ENCODE measurements at regions not wholly inside any gene's neighbourhood (a gene's known extent, or its start where the extent isn't known, plus 50 kb on each side); places are given as distances from the start of the nearest gene placed in this dataset.

GRCh38 chr7:152910545-152911225 lies 151.1 kb downstream of the ACTR3B start:
- no peaks in the 10 kb centered on the region for H3K27me3 ChIP-seq (ENCODE audit: low read depth, low read length)
- no peak overlapping the region for H2AFZ ChIP-seq (ENCODE audit: low read depth, low read length)
- H3K4me1 ChIP-seq (ENCODE audit: low read length) = no peaks in the 10 kb centered on the region
- no peaks in the 10 kb centered on the region for H3K36me3 ChIP-seq (replicated peaks; ENCODE audit: low read depth, low read length)
- no peak overlapping the region for H3K9ac ChIP-seq (ENCODE audit: low read length)
- no peaks in the 10 kb centered on the region for H4K20me1 ChIP-seq (ENCODE audit: insufficient read depth, low read length)
- no peaks in the 10 kb centered on the region for H3K79me2 ChIP-seq (ENCODE audit: low read length)
- no peak overlapping the region for H3K27ac ChIP-seq (ENCODE audit: low read length)
- H3K4me2 ChIP-seq (ENCODE audit: low read length) = no peak overlapping the region
- H3K4me3 ChIP-seq (ENCODE audit: low read length) = no peak overlapping the region
- TF ChIP-seq CTCF (IDR thresholded peaks at IDR 0.05; ENCODE audit: low read depth, low read length) (no peak), EZH2phosphoT487 (IDR thresholded peaks at IDR 0.05; ENCODE audit: low read depth) (no peak)
- no peaks in the 10 kb centered on the region for H3K9me3 ChIP-seq (ENCODE audit: insufficient read depth, low read length)

DNA sequence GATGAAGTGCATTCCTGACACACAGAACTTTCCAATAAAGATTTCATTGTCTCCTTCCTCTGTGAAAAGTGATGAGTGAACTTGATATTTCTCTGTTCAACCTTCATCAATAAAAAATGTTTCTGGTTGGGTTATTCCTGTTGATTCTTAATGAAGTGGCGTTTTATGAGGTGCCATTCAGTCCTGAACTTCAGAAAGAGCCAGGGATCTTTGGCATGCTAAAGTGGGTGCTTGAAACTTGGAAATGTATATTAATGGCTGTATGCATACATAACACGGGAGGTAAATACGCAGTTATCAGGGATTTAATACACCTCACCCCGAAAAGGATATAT lies 151.6 kb downstream of the ACTR3B start:
- no peak overlapping the region for H3K27ac ChIP-seq (ENCODE audit: low read length)
- TF ChIP-seq CTCF (IDR thresholded peaks at IDR 0.05; ENCODE audit: low read depth, low read length) = no peak
- TF ChIP-seq EZH2phosphoT487 (IDR thresholded peaks at IDR 0.05; ENCODE audit: low read depth) = no peak
- H3K4me1 ChIP-seq (ENCODE audit: low read length) = no peaks in the 10 kb centered on the region
- no peak overlapping the region for H3K4me2 ChIP-seq (ENCODE audit: low read length)
- no peaks in the 10 kb centered on the region for H3K9me3 ChIP-seq (ENCODE audit: insufficient read depth, low read length)
- H3K27me3 ChIP-seq (ENCODE audit: low read depth, low read length) = no peaks in the 10 kb centered on the region
- no peak overlapping the region for H3K4me3 ChIP-seq (ENCODE audit: low read length)
- H3K9ac ChIP-seq (ENCODE audit: low read length) = no peak overlapping the region
- no peaks in the 10 kb centered on the region for H4K20me1 ChIP-seq (ENCODE audit: insufficient read depth, low read length)
- H3K36me3 ChIP-seq (replicated peaks; ENCODE audit: low read depth, low read length) = no peaks in the 10 kb centered on the region
- H3K79me2 ChIP-seq (ENCODE audit: low read length) = no peaks in the 10 kb centered on the region
- H2AFZ ChIP-seq (ENCODE audit: low read depth, low read length) = no peak overlapping the region

- Histone ChIP-seq H3K27me3 (ENCODE audit: low read depth, low read length) (no peaks in the 10 kb centered on the region), H3K79me2 (ENCODE audit: low read length) (no peaks in the 10 kb centered on the region), H3K9ac (ENCODE audit: low read length) (no peak overlapping the region), H3K4me1 (ENCODE audit: low read length) (no peaks in the 10 kb centered on the region), H3K4me3 (ENCODE audit: low read length) (no peak overlapping the region), H3K36me3 (replicated peaks; ENCODE audit: low read depth, low read length) (no peaks in the 10 kb centered on the region), H3K27ac (ENCODE audit: low read length) (no peak overlapping the region), H4K20me1 (ENCODE audit: insufficient read depth, low read length) (no peaks in the 10 kb centered on the region), H3K4me2 (ENCODE audit: low read length) (no peak overlapping the region), H2AFZ (ENCODE audit: low read depth, low read length) (no peak overlapping the region), H3K9me3 (ENCODE audit: insufficient read depth, low read length) (no peaks in the 10 kb centered on the region)
- TF ChIP-seq EZH2phosphoT487 (IDR thresholded peaks at IDR 0.05; ENCODE audit: low read depth) (no peak), CTCF (IDR thresholded peaks at IDR 0.05; ENCODE audit: low read depth, low read length) (no peak)
Measured at GRCh38 chr7:152911922-152912321, 152.4 kb downstream of the ACTR3B start.

- Histone ChIP-seq H3K27me3 (ENCODE audit: low read depth, low read length) (no peaks in the 10 kb centered on the region), H3K36me3 (replicated peaks; ENCODE audit: low read depth, low read length) (no peaks in the 10 kb centered on the region), H3K4me2 (ENCODE audit: low read length) (no peak overlapping the region), H3K9me3 (ENCODE audit: insufficient read depth, low read length) (no peaks in the 10 kb centered on the region), H3K9ac (ENCODE audit: low read length) (no peak overlapping the region), H3K79me2 (ENCODE audit: low read length) (no peaks in the 10 kb centered on the region), H4K20me1 (ENCODE audit: insufficient read depth, low read length) (no peaks in the 10 kb centered on the region), H3K4me1 (ENCODE audit: low read length) (no peaks in the 10 kb centered on the region), H2AFZ (ENCODE audit: low read depth, low read length) (no peak overlapping the region), H3K4me3 (ENCODE audit: low read length) (no peak overlapping the region), H3K27ac (ENCODE audit: low read length) (no peak overlapping the region)
- TF ChIP-seq EZH2phosphoT487 (IDR thresholded peaks at IDR 0.05; ENCODE audit: low read depth) = no peak
- no peak for TF ChIP-seq CTCF (IDR thresholded peaks at IDR 0.05; ENCODE audit: low read depth, low read length)
Measured at GRCh38 chr7:152912511-152912910, 153.0 kb downstream of the ACTR3B start.
